ENCODE measurements at regions not wholly inside any gene's neighbourhood (a gene's known extent, or its start where the extent isn't known, plus 50 kb on each side); places are given as distances from the start of the nearest gene placed in this dataset.
"Not testable (repeated sequence)": the region's sequence is repeated elsewhere in the genome, so short reads cannot be mapped to it uniquely, and the experiment has no call there.

- FAIRE-seq: no peak
Observed at GRCh38 chr4:19191979-19192650, 1059.6 kb upstream of the SLIT2 start.

DNA sequence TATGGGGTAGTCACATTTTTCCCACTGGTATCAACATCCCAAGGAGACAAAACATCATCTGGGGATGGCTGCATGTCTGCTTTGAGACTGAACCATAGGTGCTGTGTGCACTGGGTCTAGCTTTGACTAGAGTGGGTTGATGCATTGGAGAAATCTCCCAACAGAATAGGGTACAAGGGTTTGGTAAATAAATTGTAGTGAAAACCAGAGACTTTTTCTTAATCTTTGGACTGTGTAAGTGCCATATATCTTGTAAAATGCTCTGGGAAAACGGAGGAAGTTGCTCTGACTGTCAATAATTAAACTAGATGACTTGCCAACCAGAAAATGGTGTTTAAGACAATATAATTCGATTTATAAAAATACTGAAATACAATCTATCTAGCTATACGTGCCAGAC lies 1064.0 kb upstream of the SLIT2 start:
- no peak for FAIRE-seq

DNA sequence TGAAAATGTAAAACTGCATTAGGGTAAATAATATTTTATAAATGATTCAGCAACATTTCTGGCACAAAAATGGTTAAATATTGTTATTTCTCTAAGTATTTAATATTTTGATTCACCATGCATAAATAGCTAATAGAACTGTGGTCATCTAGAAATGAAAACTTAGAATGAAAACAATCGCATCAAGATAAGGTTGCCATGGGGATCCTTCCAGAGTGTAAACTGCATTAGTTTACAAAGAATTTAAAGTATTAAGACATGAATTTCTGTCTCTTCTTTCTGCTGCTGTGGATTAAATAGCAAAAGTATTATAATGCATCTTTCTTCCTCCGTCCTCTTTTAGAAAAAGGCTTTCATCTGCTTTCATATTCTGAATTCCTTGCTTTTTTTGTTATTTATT lies 1064.6 kb upstream of the SLIT2 start:
- no peak for FAIRE-seq

- FAIRE-seq: not testable (repeated sequence)
Observed at GRCh38 chr4:19181631-19182030, 1070.1 kb upstream of the SLIT2 start.

- no peak for FAIRE-seq
Observed at GRCh38 chr4:19178835-19179234, 1072.9 kb upstream of the SLIT2 start.

DNA sequence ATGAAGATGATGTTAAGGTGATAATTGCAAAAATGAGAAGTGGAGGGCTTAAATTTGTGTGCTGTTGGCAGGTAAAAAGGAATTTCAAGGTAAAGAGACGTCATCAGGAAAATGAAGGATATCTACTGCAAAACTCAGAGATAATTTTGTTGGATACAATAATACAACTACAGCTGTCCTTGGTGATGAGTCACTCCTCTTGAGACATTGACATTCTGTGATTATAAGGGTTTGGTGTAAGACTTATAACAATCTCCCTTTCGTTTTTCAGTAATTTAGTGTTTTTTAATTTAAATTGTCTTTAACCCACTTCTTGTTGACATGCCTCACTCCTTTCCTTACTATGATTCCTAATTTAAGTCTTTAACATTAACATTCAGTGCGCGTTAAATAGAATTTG lies 1074.1 kb upstream of the SLIT2 start:
- no peak for FAIRE-seq

DNA sequence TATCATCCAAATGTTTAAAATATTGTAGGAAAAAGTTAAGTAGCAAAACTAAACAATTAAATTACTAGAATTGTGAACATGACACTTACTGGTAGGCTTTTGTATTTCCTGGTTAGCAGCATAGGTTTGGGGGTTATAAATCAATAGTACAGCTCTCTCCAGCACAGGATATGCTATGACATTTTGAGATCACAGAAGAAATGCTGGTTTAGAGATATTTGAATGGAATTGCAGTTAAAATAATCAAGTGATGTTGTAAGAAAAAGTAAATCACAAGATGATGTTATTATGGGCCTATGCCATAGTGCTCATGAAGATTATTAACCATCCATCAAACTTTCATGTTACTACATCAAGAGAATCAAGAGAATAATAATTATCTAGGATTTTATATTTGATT lies 1079.9 kb upstream of the SLIT2 start:
- FAIRE-seq: no peak

DNA sequence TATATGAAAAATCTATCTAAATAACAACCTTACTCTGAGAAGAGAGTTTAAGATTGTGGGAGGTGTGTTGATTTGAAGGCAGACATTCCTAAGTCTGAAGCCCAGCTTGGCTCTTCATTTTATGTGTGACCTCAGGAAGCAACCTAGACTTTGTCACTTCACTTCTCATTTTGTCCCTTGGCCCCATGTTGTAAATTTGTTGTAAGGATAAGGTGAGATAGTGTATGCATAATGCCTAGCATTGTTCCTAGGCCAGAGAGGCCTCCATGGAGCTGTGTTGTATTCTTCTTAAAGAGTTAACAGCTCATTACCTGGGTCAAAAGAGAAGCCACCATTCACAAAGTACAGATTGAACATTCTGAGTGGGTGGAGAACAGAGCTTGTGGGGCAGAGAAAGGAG lies 1084.4 kb upstream of the SLIT2 start:
- FAIRE-seq: no peak

GRCh38 chr4:19164334-19164733 lies 1087.4 kb upstream of the SLIT2 start:
- FAIRE-seq: no peak

- no peak for FAIRE-seq
Observed at GRCh38 chr4:19159874-19160273, 1091.8 kb upstream of the SLIT2 start.

- no peak for FAIRE-seq
Observed at GRCh38 chr4:19158107-19158809, 1093.4 kb upstream of the SLIT2 start.

DNA sequence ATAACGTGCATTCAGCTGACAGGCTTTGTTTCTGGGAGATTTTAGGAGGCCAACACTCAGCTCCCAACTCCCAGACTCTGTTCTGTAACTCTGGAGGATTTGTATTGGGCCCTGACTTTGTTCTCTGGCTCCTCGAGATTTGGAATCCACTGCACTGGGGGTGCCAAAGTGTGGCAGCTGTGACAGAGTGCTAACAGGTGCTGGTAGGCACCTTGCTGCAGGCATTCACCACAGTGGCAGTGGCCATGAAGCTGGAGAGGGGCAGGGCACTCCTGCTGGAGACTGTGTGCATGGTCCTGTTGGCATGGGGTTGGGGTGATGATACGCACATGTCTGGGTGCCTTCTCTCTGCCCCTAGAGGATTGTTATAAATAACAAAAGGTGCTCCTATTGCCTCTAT lies 1094.9 kb upstream of the SLIT2 start:
- FAIRE-seq: no peak

- no peak for FAIRE-seq
Observed at GRCh38 chr4:19155568-19155967, 1096.1 kb upstream of the SLIT2 start.

GRCh38 chr4:19154267-19154666 lies 1097.4 kb upstream of the SLIT2 start:
- not testable (repeated sequence) for FAIRE-seq

DNA sequence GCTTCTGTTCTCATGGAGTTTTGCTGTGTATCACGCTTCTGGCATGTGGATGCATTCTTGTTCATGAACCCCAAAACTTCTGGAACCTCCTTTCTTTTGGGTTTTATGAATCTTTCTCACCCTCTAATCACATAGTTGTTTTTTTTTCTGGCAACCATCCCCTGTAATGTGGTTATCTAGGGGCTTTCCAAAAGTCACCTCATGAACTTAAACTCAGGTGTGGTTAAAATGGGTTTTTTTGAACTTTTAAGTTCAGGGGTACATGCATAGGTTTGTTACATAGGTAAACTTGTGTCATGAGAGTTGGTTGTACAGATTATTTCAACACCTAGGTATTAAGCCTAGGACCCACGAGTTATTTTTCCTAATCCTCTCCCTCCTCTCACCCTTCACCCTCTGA lies 1099.4 kb upstream of the SLIT2 start:
- FAIRE-seq: no peak

DNA sequence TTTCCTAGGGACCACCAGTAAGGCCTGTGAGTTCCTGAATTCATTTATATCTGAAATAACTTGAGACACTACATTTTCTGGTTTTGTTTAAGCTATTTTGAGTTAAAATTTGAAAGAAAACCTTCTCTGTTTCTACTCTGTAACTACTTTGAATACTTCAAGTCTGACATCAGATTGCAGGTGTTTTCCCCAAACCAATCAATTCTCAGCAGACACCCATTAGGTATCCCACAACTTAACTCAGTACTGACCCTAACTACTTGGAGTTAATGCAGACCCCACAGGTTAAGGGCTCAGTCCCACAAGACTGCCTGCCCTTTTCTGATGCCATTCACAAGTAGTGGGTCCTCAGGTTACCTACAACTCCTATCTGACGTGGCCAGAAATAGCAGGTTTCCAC lies 1100.0 kb upstream of the SLIT2 start:
- no peak for FAIRE-seq

GRCh38 chr4:19146038-19146437 lies 1105.7 kb upstream of the SLIT2 start:
- no peak for FAIRE-seq

DNA sequence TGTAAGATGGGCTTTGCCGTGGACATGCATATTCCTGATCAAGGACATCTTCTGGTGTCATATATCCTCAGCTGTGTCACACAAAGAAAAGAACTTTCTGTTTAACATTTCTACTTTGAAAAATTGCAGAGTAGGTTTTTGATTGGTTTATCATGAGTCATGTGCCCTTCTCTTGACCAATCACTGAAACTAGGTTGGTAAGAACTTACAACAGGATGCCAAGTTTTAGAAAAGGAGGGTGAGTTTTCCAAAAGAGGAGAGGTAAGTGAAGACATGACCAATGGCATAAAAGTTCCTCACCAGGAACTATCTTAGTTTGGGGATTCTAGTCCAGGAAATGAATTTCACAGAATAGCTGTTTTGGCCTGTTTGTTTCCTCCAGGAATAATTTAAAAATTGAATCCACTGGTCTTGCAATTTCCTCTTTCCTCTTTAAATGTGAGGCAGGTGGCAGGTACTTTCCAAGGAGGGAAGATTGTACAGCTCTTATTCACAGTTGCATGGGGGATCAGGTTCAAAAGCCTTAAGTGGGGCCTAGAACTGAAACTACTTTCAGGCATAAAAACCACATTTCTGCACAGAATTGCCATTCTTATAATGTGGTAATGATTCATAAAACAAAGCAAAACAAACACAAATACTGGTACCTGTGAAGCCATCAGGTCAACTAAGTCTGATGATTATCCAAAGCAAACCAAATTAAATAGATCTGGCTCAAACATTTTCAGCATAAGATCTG lies 1114.5 kb upstream of the LCORL start:
- no peak for FAIRE-seq

DNA sequence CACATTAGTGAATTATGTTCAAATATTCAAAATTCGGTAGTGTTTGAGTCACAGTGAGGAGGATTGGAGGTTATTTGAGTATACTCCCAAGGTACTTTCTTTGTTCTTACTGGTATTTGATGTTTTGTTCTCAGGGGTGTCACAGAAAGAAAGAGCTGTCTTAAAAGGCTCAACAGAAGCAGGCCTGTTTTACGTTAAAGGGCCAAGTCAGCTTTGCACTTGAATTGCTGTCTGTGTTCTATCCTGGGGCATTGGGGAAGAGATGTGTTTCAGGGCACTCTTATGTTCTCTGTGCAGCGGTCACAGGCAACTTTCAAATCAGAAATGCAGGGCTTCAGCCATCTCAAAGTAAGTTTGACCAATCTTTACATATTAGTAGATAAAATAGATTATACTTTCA lies 1113.1 kb upstream of the LCORL start:
- no peak for FAIRE-seq

DNA sequence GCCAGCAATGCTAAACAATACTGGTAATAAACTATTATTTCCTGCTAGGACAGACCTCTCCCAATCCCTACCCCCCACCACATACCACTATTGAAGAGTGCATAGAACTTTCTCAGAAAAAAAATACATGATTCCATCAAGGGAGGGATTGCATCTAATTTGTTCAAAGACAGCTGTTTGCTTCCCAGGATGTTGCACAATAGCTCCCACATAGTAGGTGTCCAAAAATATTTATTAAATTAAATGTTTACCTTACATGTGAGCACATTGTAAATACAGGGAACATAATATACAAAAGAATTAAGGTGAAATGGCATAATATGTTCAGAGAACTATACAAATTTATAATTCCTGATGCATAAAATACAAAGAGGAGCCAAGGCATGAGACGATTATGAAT lies 1111.8 kb upstream of the LCORL start:
- FAIRE-seq: no peak

- FAIRE-seq: no peak
Observed at GRCh38 chr4:19130866-19131265, 1109.3 kb upstream of the LCORL start.

GRCh38 chr4:19128176-19128575 lies 1106.6 kb upstream of the LCORL start:
- FAIRE-seq: no peak

DNA sequence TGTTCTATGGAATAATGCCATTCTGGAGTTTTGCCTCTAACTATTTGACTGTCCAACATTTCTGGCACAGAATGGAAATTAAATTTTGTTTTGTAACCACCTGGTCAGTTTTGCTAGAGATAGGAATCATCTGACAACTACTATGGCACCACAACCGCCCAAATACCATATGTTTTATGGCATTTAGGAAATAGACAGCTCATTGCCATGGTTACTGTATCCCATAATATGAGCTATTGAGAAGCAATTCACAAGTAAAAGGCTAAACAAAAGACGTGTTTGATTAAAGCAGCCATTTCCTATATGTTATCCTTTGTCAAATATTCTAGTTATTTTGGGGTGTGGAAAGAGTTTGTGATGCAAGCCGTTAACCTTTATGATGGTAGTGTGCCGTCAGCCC lies 1105.3 kb upstream of the LCORL start:
- FAIRE-seq: no peak

DNA sequence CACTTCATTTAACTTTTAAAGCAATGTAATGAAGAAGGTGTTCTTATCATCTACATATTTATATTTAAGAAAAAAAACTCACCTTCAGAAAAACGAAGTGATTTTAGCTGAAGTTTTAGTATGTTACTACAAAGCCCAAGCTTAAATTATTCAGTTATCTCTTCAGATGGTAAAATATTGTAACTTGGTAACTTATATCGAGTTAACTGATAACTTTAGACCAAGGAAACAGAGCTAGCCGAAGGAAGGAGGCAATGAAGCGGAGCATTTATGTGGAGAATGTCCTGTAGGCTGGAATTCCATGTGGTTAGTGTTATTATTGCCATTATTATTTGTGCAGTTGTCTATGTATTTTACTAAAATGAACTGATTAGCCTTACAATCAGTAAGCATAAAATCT lies 1102.1 kb upstream of the LCORL start:
- FAIRE-seq: no peak
